Astrocyte (in vitro differentiated cells and primary cell): ENCODE measurements at regions not wholly inside any gene's neighbourhood (a gene's known extent, or its start where the extent isn't known, plus 50 kb on each side); places are given as distances from the start of the nearest gene placed in this dataset.

Experiments used
- DNase-seq: peaks from one replicate; pipeline ENCODE4 v3.0.0-alpha.2; 2010; ENCODE audit warnings: low read depth
- FAIRE-seq: peaks from 2 replicates; lab custom pipeline; 2011; peaks lifted over from hg19 to GRCh38; lab: Jason Lieb, UNC
- H2AFZ ChIP-seq: 2 replicates; pipeline ENCODE4 v1.6.0; 2012; ENCODE audit warnings: low read depth, low read length, inconsistent platforms
- H3K27ac ChIP-seq: 2 replicates; pipeline ENCODE4 v1.5.1; 2011; ENCODE audit warnings: low read depth, low read length, inconsistent platforms
- H3K27me3 ChIP-seq: 2 replicates; pipeline ENCODE4 v1.6.0; 2011; ENCODE audit warnings: low read length, inconsistent platforms; ENCODE audit not compliant: insufficient read depth
- H3K36me3 ChIP-seq: 2 replicates; pipeline ENCODE4 v1.5.1; 2011; ENCODE audit warnings: low read length, inconsistent platforms; ENCODE audit not compliant: insufficient read depth
- H3K4me1 ChIP-seq: 2 replicates; pipeline ENCODE4 v1.5.1; 2011; ENCODE audit warnings: low read length, inconsistent platforms; ENCODE audit not compliant: insufficient read depth
- H3K4me2 ChIP-seq: 2 replicates; pipeline ENCODE4 v1.6.0; 2012; ENCODE audit warnings: low read length, inconsistent platforms
- H3K4me3 ChIP-seq: 2 replicates; pipeline ENCODE4 v1.5.1; 2011; ENCODE audit warnings: low read depth, mild to moderate bottlenecking, low read length, inconsistent platforms; ENCODE audit not compliant: insufficient read depth
- H3K79me2 ChIP-seq: 2 replicates; pipeline ENCODE4 v1.6.0; 2012; ENCODE audit warnings: mild to moderate bottlenecking, low read length, inconsistent platforms; ENCODE audit not compliant: insufficient read depth
- H3K9ac ChIP-seq: 2 replicates; pipeline ENCODE4 v1.6.0; 2012; ENCODE audit warnings: mild to moderate bottlenecking, low read length, inconsistent platforms
- H3K9me3 ChIP-seq: 2 replicates; pipeline ENCODE4 v1.5.1; 2012; ENCODE audit warnings: low read depth, mild to moderate bottlenecking, low read length, inconsistent platforms; ENCODE audit not compliant: insufficient read depth
- H4K20me1 ChIP-seq: 2 replicates; pipeline ENCODE4 v1.6.0; 2012; ENCODE audit warnings: low read length, inconsistent platforms; ENCODE audit not compliant: insufficient read depth
- H3K27ac Mint-ChIP-seq: one replicate; pipeline ENCODE4 v1.8.0; 2021; ENCODE audit warnings: mild to moderate bottlenecking, mixed read lengths; ENCODE audit not compliant: unreplicated experiment
- H3K27me3 Mint-ChIP-seq: one replicate; pipeline ENCODE4 v1.8.0; 2021; ENCODE audit warnings: low read depth, mixed read lengths; ENCODE audit not compliant: unreplicated experiment
- H3K36me3 Mint-ChIP-seq: one replicate; pipeline ENCODE4 v1.8.0; 2021; ENCODE audit warnings: low read depth, mixed read lengths; ENCODE audit not compliant: unreplicated experiment
- H3K4me1 Mint-ChIP-seq: one replicate; pipeline ENCODE4 v1.8.0; 2021; ENCODE audit warnings: low read depth, mixed read lengths; ENCODE audit not compliant: unreplicated experiment
- H3K4me3 Mint-ChIP-seq: one replicate; pipeline ENCODE4 v1.8.0; 2021; ENCODE audit warnings: mild to moderate bottlenecking, moderate library complexity, mixed read lengths; ENCODE audit not compliant: unreplicated experiment
- H3K9me3 Mint-ChIP-seq: one replicate; pipeline ENCODE4 v1.8.0; 2021; ENCODE audit warnings: mild to moderate bottlenecking, mixed read lengths; ENCODE audit not compliant: unreplicated experiment
- CTCF ChIP-seq: IDR thresholded peaks from 2 replicates; pipeline ENCODE4 v1.5.1; 2011; ENCODE audit warnings: low read depth, mild to moderate bottlenecking, inconsistent platforms, low read length, moderate library complexity; ENCODE audit not compliant: insufficient read depth
- EZH2 ChIP-seq: IDR thresholded peaks from 2 replicates; pipeline ENCODE4 v1.6.1; 2012; ENCODE audit warnings: mild to moderate bottlenecking, low read length, inconsistent platforms; ENCODE audit not compliant: insufficient read depth

GRCh38 chr6:44641344-44642031 is 254.0 kb downstream of the CDC5L start:
- peaks cover under 1% of the 10 kb centered on the region for H3K27me3 Mint-ChIP-seq
- Histone ChIP-seq H3K4me2 (peak overlapping the region; percentile 22), H3K4me1 (peaks cover 31% of the 10 kb centered on the region), H3K9me3 (no peaks in the 10 kb centered on the region), H3K27me3 (no peaks in the 10 kb centered on the region), H3K9ac (peak overlapping the region; percentile 49), H3K36me3 (no peaks in the 10 kb centered on the region), H3K4me3 (no peak overlapping the region), H4K20me1 (no peaks in the 10 kb centered on the region), H3K79me2 (no peaks in the 10 kb centered on the region), H2AFZ (peak overlapping the region; percentile 3), H3K27ac (peak overlapping the region; percentile 55)
- TF ChIP-seq EZH2 (no peak), CTCF (no peak)
- peaks cover 35% of the 10 kb centered on the region for H3K4me1 Mint-ChIP-seq
- FAIRE-seq (no peak), DNase-seq (peak; percentile 64)
- H3K36me3 Mint-ChIP-seq = peaks cover 5% of the 10 kb centered on the region
- no peak overlapping the region for H3K4me3 Mint-ChIP-seq
- peak overlapping the region; percentile 84 for H3K27ac Mint-ChIP-seq
- peaks cover 8% of the 10 kb centered on the region for H3K9me3 Mint-ChIP-seq

- H3K27me3 ChIP-seq = no peaks in the 10 kb centered on the region
- H3K4me1 Mint-ChIP-seq = peaks cover 37% of the 10 kb centered on the region
- no peaks in the 10 kb centered on the region for H4K20me1 ChIP-seq
- FAIRE-seq = no peak
- H3K79me2 ChIP-seq = no peaks in the 10 kb centered on the region
- H3K9me3 ChIP-seq = no peaks in the 10 kb centered on the region
- peak overlapping the region; percentile 84 for H3K27ac Mint-ChIP-seq
- H3K9ac ChIP-seq = peak overlapping the region; percentile 12
- H3K36me3 Mint-ChIP-seq = peaks cover 5% of the 10 kb centered on the region
- H3K27me3 Mint-ChIP-seq = no peaks in the 10 kb centered on the region
- DNase-seq = no peak
- no peak overlapping the region for H3K4me3 ChIP-seq
- H3K4me1 ChIP-seq = peaks cover 33% of the 10 kb centered on the region
- no peaks in the 10 kb centered on the region for H3K36me3 ChIP-seq
- H3K4me3 Mint-ChIP-seq = no peak overlapping the region
- peaks cover 8% of the 10 kb centered on the region for H3K9me3 Mint-ChIP-seq
- peak overlapping the region; percentile 58 for H3K27ac ChIP-seq
- TF ChIP-seq CTCF = no peak
- no peak for TF ChIP-seq EZH2
- H3K4me2 ChIP-seq = peak overlapping the region; percentile 35
- H2AFZ ChIP-seq = no peak overlapping the region
These were observed 254.8 kb downstream of the CDC5L start for GRCh38 chr6:44642349-44642748.

- peak; percentile 58 for DNase-seq
- H3K27me3 Mint-ChIP-seq = no peaks in the 10 kb centered on the region
These were observed 255.5 kb downstream of the CDC5L start for GRCh38 chr6:44642870-44643522.

More at GRCh38 chr6:44642870-44643522, 255.5 kb downstream of the CDC5L start:
- Histone ChIP-seq H3K4me1 (peaks cover 33% of the 10 kb centered on the region), H3K79me2 (no peaks in the 10 kb centered on the region), H4K20me1 (no peaks in the 10 kb centered on the region), H3K27ac (peak overlapping the region; percentile 58), H3K36me3 (no peaks in the 10 kb centered on the region), H3K9ac (peak overlapping the region; percentile 12), H3K4me3 (no peak overlapping the region), H3K4me2 (peak overlapping the region; percentile 35), H3K27me3 (no peaks in the 10 kb centered on the region), H2AFZ (no peak overlapping the region), H3K9me3 (no peaks in the 10 kb centered on the region)
- H3K27ac Mint-ChIP-seq = peak overlapping the region; percentile 5
- TF ChIP-seq EZH2 (no peak), CTCF (no peak)
- no peak for FAIRE-seq
- H3K36me3 Mint-ChIP-seq = peaks cover 5% of the 10 kb centered on the region
- no peak overlapping the region for H3K4me3 Mint-ChIP-seq
- H3K4me1 Mint-ChIP-seq = peaks cover 40% of the 10 kb centered on the region
- H3K9me3 Mint-ChIP-seq = peaks cover 8% of the 10 kb centered on the region
